Stimulated activated CD8-positive, alpha-beta memory T cell treated with anti-CD3 and anti-CD28 coated beads, Interleukin-4, amount 100 ng/mL, for 4 hours (primary cell): ENCODE measurements at regions not wholly inside any gene's neighbourhood (a gene's known extent, or its start where the extent isn't known, plus 50 kb on each side); places are given as distances from the start of the nearest gene placed in this dataset.
"Not testable (repeated sequence)": the region's sequence is repeated elsewhere in the genome, so short reads cannot be mapped to it uniquely, and the experiment has no call there.

Experiments used
- DNase-seq, 2 donors: peaks; one replicate each; pipeline ENCODE4 v3.0.0-alpha.2; 2020; ENCODE audit warnings: low read depth in 2 of 2, low spot score in 1 of 2

GRCh38 chr5:127133071-127133470 is 59.8 kb upstream of the C5orf63 start:
- DNase-seq: no peak

DNA sequence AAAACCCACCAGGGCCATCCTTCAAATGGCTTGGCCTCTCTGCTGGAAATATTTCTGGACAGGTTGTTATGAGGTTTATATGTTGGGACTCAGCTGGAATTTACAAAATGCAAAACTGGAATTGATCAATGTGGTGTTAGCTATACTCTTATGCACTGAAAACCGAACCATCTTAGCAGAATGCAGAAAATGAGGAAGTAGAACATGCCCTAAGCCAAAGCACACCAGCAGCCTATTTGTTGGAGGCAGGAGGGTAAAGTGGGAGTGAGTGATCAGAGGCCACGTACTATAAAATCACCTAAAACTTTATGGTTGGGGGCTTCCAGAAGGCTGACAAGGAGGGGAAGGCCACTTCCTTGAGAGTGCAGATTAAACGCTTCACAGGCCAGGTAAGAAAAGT is 63.6 kb upstream of the C5orf63 start:
- DNase-seq: no peak

GRCh38 chr5:127143722-127144121 is 70.4 kb upstream of the C5orf63 start:
- no peak for DNase-seq

DNA sequence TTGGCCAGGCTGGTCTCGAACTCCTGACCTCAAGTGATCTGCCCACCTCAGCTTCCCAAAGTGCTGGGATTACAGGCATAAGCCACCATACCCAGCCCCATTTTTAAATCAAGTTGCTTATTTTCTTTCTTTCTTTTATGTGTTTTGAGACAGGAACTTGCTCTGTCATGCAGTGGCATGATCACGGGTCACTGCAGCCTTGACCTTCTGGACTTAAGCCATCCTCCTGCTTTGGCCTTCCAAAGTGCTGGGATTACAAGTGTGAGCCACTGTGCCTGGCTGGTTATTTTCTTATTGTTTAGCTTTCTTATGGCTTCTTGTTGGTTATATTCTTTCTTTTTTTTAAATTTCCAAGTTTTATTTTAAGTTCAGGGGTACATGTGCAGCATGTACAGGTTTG is 79.7 kb upstream of the C5orf63 start:
- DNase-seq: no peak

- no peak for DNase-seq
Observed at GRCh38 chr5:127153521-127153920, 80.2 kb upstream of the C5orf63 start.

DNA sequence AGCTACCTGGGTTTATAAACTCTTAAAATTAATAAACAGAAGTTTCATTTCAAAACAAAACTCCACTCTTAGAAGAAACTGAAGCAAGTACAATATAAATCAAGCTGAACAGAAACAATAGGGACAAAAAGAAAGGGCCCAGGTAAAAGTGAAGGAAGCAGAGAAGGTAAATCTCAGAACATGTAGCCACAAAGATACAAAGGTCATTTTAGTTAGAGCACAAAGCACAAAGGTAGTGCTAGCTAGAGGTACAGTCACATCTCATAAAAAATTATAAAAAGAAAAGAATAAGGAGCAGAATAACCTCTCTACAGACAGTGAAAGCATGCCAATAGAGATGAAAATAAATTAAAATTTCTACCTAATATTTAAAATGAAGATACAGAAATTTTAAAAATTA is 90.4 kb upstream of the C5orf63 start:
- DNase-seq: no peak

GRCh38 chr5:127170918-127171600 is 97.8 kb upstream of the C5orf63 start:
- DNase-seq: no peak

DNA sequence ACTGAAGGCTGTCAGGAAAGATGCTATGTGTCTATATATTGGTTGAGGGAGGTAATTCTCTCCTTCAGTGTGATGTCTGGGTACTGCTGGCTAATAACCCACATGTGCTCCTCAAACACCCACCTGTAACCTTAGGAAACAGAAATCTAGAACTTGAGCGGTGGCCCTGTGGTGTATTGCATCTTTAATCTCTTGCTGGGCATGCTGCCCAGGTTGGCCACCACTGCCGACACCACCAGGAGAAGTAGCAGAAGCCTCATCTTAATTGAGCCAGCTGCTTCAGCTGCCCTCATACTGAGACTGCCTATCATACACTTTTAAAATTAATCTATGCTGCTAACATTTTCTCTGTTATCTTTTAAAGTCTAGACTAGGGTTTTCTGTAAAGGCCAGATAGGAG is 103.5 kb upstream of the C5orf63 start:
- no peak for DNase-seq

DNA sequence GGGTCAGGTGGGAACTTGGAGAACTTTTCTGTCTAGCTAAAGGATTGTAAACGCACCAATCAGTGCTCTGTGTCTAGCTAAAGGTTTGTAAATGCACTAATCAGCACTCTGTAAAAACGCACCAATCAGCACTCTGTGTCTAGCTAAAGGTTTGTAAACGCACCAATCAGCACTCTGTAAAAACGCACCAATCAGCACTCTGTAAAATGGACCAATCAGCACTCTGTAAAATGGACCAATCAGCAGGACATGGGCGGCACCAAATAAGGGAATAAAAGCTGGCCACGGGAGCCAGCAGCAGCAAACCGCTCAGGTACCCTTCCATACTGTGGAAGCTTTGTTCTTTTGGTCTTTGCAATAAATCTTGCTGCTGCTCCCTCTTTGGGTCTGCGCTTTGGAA is 108.0 kb upstream of the MEGF10 start:
- not testable (repeated sequence) for DNase-seq

DNA sequence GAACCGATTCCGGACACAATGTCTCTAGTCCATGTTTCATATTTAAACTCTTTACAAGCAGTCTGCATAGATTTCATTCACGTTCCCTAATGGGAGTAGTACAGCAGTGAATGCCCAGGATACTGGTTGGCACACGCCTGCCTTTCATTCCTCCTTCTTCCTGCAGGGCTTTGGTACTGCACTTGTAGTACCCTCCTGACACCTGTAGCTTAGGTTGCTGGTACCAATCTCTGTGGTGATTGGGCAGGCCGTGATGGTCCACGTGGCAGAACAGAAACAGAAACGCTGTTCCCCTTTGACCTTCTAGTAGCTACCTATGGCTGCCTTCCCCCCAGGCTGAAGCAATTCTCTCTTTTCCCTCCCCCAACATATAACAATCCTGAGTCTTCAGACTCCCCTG is 107.3 kb upstream of the MEGF10 start:
- DNase-seq: no peak

DNA sequence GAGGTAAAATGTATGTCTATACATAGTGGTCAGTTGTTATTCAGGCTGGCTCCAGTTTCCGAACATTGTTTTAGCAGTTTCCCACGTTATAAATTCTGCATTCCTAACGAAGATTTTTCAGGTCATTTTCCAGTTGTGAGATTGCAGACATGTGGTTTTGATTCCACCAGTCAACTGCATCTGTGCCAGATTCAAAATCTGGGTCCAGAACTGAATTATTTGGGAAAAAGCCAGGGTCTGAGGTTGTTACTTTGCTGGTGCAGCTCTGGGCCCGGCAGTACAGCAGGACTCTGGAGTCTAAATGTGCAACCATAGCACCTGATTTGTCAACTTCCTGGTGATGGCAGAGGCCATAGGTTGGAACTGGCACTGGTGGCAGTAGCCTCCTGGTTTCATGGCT is 105.7 kb upstream of the MEGF10 start:
- DNase-seq: no peak

GRCh38 chr5:127186657-127187056 is 103.9 kb upstream of the MEGF10 start:
- no peak for DNase-seq

DNA sequence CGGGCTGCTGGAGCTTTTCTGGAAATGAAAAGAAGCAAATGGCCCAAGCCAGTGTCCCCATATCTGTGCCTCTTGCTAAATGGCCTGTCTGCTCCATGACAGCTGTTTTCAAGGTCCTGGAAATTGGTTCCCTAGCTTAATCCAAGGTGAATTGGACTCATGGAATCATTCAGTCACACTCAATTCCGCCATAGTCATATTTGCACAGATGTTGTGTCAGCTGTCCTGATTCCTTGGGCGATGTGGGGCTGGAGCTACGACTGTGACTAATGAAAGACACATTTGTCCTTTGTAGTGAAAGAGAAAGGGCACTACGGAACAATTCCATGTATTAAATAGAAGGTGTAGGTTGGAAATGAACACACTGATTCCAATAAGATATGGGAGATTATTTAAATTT is 102.9 kb upstream of the MEGF10 start:
- DNase-seq: no peak

GRCh38 chr5:127192150-127192549 is 98.4 kb upstream of the MEGF10 start:
- DNase-seq: no peak

- DNase-seq: no peak
Observed at GRCh38 chr5:127192836-127193338, 97.7 kb upstream of the MEGF10 start.

DNA sequence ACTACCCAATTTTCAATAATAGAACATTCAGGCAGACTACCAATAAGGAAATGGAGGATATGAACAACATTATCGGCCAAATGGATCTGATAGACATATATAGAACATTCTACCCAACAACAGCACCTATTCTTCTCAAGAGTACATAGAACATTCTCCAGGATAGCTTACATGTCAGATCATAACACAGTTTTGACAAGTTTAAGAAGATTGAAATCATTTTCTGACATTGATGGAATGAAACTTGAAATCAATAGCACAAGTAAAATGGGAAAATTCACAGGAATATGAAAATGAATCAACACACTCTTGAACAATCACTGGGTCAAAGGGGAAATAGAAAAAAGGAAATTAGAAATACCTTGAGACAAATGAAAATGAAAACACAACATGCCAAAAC is 94.6 kb upstream of the MEGF10 start:
- DNase-seq: no peak

- DNase-seq: not testable (repeated sequence)
Observed at GRCh38 chr5:127197402-127198167, 93.0 kb upstream of the MEGF10 start.

- DNase-seq: not testable (repeated sequence)
Observed at GRCh38 chr5:127202738-127203137, 87.9 kb upstream of the MEGF10 start.

DNA sequence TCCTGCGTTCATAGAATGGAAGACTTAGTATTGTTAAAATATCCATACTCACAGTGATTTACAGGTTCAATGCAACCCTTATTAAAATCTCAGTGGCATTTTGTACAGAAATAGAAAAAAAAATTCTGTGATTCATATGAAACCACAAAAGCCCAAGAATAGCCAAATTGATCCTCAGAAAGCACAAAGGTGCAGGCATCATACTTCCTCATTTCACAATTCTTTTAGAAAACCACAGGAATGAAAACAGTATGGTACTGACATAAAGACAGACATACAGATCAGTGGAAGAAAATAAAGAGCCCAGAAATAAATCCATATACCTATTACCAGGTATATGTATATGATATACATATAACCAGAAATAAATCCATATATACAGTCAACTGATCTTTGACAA is 86.8 kb upstream of the MEGF10 start:
- DNase-seq: no peak

- DNase-seq: no peak
Observed at GRCh38 chr5:127205147-127205546, 85.4 kb upstream of the MEGF10 start.

DNA sequence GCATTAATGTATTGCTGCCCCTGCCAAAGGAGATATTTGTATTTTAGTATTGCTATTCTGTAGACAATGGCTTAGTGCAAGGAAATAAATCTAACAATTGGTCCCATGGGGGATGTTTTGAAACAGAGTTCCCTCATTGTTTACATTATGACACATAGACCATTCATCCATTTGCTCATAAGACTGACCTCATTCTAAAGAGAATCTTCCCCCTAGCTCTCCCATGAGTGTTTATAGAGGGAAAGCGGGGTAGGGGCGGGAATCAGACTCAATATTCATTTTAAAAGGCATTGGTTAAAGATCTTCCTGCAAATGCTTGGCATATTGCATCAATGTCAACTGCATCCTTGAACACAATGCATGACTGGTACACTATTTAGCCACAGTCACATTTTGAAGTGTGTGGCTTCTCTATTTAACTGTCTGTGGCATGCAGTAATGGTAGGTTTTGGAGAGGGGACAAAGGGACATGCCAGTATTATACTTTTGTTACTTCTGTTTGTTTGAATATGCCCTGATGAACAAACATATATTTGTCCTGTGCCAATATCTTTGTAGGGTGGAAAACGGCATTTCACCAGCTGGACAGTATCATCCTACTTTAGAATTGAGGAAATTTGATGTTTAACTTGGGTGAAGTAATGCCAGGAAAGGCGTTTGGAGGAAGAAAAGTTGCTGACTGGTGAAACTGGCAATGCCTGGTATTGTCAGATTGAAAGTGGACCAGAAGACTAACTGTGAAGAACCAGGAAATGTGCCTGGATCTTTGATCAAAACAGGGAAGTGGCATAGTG is 84.1 kb upstream of the MEGF10 start:
- DNase-seq: no peak

DNA sequence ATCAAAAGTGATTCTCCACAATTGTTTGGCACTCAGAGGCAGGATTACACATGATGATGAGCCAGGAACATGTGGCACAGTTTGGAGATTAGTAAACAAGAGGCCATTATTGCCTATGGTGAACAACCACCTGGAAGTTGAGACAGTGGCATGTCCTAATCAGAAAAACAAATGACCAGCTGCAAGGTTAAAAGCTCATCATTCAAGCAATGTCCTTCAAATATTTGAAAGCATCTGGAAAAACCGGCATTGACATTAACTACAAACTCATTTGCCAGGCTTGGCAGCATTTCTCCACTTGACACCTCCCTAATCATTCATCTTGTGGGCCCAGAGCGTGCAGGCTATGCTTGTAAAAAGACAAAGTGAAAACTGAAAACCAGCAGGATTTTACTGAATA is 80.6 kb upstream of the MEGF10 start:
- DNase-seq: no peak
